ENCODE measurements at regions not wholly inside any gene's neighbourhood (a gene's known extent, or its start where the extent isn't known, plus 50 kb on each side); places are given as distances from the start of the nearest gene placed in this dataset.

GRCh38 chrX:125444659-125445058 lies 125.0 kb downstream of the TEX13C start:
- TF ChIP-seq POLR2A (IDR thresholded peaks at IDR 0.05), result no peak
- no peak for TF ChIP-seq CTCF (IDR thresholded peaks at IDR 0.05)
